Glutamatergic neuron (in vitro differentiated cells): ENCODE measurements at regions not wholly inside any gene's neighbourhood (a gene's known extent, or its start where the extent isn't known, plus 50 kb on each side); places are given as distances from the start of the nearest gene placed in this dataset.

ENCODE experiments used
- DNase-seq: peaks from one replicate; pipeline ENCODE4 v3.0.0; 2022
- H3K27ac Mint-ChIP-seq: one replicate; pipeline ENCODE4 v1.8.0; 2020; ENCODE audit warnings: mild to moderate bottlenecking, mixed read lengths, inconsistent platforms; ENCODE audit not compliant: unreplicated experiment
- H3K27me3 Mint-ChIP-seq: one replicate; pipeline ENCODE4 v1.8.0; 2020; ENCODE audit warnings: mild to moderate bottlenecking, moderate library complexity, mixed read lengths, inconsistent platforms; ENCODE audit not compliant: unreplicated experiment
- H3K36me3 Mint-ChIP-seq: one replicate; pipeline ENCODE4 v1.8.0; 2020; ENCODE audit warnings: mild to moderate bottlenecking, mixed read lengths, inconsistent platforms; ENCODE audit not compliant: unreplicated experiment
- H3K4me1 Mint-ChIP-seq: one replicate; pipeline ENCODE4 v1.8.0; 2020; ENCODE audit warnings: mild to moderate bottlenecking, low read depth, mixed read lengths, inconsistent platforms; ENCODE audit not compliant: unreplicated experiment
- H3K4me3 Mint-ChIP-seq: one replicate; pipeline ENCODE4 v1.8.0; 2020; ENCODE audit warnings: mild to moderate bottlenecking, mixed read lengths, inconsistent platforms; ENCODE audit not compliant: unreplicated experiment
- H3K9me3 Mint-ChIP-seq: one replicate; pipeline ENCODE4 v1.8.0; 2020; ENCODE audit warnings: mild to moderate bottlenecking, moderate library complexity, mixed read lengths, inconsistent platforms; ENCODE audit not compliant: unreplicated experiment
- TF ChIP-seq, protein P1 (sequence below): fragments of 200-600 bp; sonication (generic); IDR thresholded peaks from one replicate; pipeline ENCODE4 v1.5.0; 2021; ENCODE audit not compliant: partially characterized antibody, unreplicated experiment

DNA sequence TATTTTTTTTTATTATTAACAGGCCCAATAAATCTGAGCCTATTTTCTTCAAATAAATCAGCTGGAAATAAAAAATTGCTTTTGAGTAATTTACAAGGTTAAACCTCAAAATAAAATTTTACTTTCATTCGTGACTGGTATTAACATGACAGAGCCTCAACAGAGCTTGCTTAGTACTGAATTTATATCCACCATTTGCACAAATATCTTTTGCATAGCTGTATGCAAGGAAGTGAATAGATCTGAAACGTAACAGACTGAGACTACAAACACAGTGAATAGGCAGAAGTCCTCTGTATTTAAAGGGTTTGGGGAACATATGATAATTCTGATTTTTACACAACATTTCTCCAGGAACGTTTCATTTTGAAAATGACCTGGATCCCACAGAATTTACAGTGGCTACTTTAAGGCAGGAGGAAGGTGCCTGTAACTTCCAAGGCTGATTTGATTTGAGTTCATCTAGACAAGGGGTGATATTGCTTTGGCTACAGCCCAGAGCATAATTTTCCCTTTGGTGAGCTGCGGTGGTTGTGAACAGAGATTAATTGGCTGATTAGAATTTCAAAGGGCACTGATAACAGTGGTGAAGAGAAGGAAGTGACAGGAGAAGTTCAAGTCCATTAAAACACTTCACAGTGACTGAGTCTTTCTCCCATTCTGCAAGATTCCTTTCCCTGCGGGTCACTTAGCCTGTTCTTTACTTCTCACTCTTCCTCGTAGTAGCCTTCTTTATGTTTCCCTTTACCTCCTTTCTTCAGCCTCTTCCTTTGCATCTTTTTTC lies 121.2 kb upstream of the SASH1 start:
- no peaks in the 10 kb centered on the region for H3K4me1 Mint-ChIP-seq
- no peaks in the 10 kb centered on the region for H3K9me3 Mint-ChIP-seq
- H3K27me3 Mint-ChIP-seq, result no peaks in the 10 kb centered on the region
- no peak overlapping the region for H3K27ac Mint-ChIP-seq
- H3K4me3 Mint-ChIP-seq, result no peak overlapping the region
- no peaks in the 10 kb centered on the region for H3K36me3 Mint-ChIP-seq
- TF ChIP-seq, protein P1, sequence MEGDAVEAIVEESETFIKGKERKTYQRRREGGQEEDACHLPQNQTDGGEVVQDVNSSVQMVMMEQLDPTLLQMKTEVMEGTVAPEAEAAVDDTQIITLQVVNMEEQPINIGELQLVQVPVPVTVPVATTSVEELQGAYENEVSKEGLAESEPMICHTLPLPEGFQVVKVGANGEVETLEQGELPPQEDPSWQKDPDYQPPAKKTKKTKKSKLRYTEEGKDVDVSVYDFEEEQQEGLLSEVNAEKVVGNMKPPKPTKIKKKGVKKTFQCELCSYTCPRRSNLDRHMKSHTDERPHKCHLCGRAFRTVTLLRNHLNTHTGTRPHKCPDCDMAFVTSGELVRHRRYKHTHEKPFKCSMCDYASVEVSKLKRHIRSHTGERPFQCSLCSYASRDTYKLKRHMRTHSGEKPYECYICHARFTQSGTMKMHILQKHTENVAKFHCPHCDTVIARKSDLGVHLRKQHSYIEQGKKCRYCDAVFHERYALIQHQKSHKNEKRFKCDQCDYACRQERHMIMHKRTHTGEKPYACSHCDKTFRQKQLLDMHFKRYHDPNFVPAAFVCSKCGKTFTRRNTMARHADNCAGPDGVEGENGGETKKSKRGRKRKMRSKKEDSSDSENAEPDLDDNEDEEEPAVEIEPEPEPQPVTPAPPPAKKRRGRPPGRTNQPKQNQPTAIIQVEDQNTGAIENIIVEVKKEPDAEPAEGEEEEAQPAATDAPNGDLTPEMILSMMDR, result no peak
- DNase-seq, result no peak

DNA sequence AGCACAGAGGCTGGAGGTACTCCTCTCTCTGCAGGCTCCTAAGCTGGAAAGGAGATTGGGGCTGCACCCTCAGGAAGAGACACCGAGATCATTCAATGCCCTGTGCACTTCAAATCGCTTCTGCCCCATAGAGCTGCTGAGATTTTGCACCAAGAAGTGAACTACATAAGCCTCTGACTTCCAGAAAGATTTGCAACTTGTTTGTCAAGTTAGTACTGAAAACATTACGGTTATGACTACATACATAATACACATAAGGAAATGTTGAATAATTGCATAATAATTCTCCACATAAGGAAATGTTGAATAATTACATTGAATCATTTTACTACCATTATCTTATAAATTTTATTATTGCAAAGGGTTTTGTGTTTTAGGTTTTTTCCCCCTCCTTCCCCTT lies 120.3 kb upstream of the SASH1 start:
- no peak overlapping the region for H3K27ac Mint-ChIP-seq

DNA sequence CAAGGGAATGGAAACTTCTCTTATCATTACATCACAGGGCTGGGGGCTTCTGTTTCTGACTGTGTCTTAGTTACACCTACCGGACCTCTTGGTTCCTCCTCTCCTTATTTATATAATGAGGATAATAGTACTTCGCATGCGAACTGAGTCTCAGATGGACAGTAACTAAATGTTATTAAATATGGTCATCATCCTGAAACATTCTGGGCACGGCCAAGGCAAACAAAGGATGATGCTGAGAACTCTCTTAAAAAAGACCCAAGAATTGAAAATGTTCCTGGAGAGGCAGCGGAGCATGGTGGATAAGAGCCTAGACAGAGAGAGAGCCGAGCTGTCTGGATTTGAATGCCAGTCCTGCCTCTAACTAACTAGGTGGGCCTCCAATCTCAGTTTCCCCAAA lies 119.8 kb upstream of the SASH1 start:
- DNase-seq, result no peak

More for the DNA sequence above, 120.3 kb upstream of the SASH1 start:
- Mint-ChIP-seq H3K9me3 (no peaks in the 10 kb centered on the region), H3K36me3 (no peaks in the 10 kb centered on the region), H3K4me3 (no peak overlapping the region), H3K27me3 (no peaks in the 10 kb centered on the region), H3K4me1 (peaks cover 3% of the 10 kb centered on the region)
- TF ChIP-seq, protein P1, result no peak
- DNase-seq, result no peak

DNA sequence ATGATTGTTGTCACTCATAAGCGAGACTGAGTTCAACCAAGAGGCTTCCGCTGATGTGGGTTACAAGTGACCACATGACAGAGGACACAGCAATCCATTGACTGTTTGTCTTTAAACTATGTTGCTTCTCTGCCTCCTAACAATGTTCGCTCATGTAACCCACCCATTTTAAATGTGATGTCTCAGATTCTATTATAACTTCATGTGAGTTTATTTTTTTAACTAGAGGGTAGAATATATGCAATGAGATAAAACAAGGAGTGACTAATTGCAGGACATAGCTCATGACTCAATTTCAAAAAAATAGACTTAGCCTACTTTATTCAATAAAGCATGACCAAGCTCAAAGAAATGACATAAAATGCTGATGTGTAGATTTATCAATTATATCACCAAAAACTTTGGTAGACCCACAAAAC lies 119.2 kb upstream of the SASH1 start:
- H3K36me3 Mint-ChIP-seq, result no peaks in the 10 kb centered on the region
- DNase-seq, result no peak
- H3K9me3 Mint-ChIP-seq, result no peaks in the 10 kb centered on the region
- no peak overlapping the region for H3K4me3 Mint-ChIP-seq
- no peaks in the 10 kb centered on the region for H3K27me3 Mint-ChIP-seq
- no peak overlapping the region for H3K27ac Mint-ChIP-seq
- peaks cover 3% of the 10 kb centered on the region for H3K4me1 Mint-ChIP-seq
- TF ChIP-seq, protein P1, result no peak

More for the DNA sequence above, 119.8 kb upstream of the SASH1 start:
- no peaks in the 10 kb centered on the region for H3K36me3 Mint-ChIP-seq
- H3K9me3 Mint-ChIP-seq, result no peaks in the 10 kb centered on the region
- H3K27ac Mint-ChIP-seq, result no peak overlapping the region
- H3K27me3 Mint-ChIP-seq, result no peaks in the 10 kb centered on the region
- TF ChIP-seq, protein P1, result no peak
- H3K4me3 Mint-ChIP-seq, result no peak overlapping the region
- H3K4me1 Mint-ChIP-seq, result peaks cover 3% of the 10 kb centered on the region

DNA sequence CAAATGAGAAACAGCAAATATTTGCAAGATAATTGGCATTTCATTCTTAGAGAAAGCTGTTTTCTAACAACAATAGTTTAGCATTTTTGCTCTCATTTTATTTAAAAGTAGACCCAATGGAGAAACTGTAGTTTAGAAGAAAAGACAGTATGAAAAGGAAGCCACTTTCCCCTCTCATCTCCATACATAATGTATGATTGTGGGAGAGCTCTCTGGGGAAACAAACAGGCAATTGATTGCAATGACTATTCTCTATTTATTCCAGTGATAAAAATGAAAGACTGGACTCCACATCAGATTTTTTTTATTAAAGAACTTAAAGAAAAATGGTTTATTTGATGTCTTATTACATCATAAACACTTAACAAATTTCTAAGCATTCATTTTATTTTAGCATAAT lies 116.8 kb upstream of the SASH1 start:
- Mint-ChIP-seq H3K9me3 (no peaks in the 10 kb centered on the region), H3K36me3 (no peaks in the 10 kb centered on the region), H3K27me3 (no peaks in the 10 kb centered on the region), H3K4me1 (peaks cover 3% of the 10 kb centered on the region), H3K27ac (no peak overlapping the region), H3K4me3 (no peak overlapping the region)
- DNase-seq, result no peak
- TF ChIP-seq, protein P1, result no peak
